Breast epithelium (tissue), 4 donors: ENCODE measurements at regions not wholly inside any gene's neighbourhood (a gene's known extent, or its start where the extent isn't known, plus 50 kb on each side); places are given as distances from the start of the nearest gene placed in this dataset.

Experiments used
- DNase-seq, 2 donors: peaks; one replicate each; pipeline ENCODE4 v3.0.0-alpha.2; 2019; ENCODE audit warnings: low spot score in 2 of 2
- H3K27ac ChIP-seq, 2 donors: fragments of 200-600 bp; sonication (generic) in 1 of 2; one replicate each; pipeline ENCODE4 v1.5.1; 2016 to 2019; ENCODE audit warnings: mild to moderate bottlenecking in 1 of 2
- H3K27me3 ChIP-seq, 2 donors: fragments of 200-600 bp; sonication (generic) in 1 of 2; one replicate each; pipeline versions ENCODE4 v1.5.1 to v1.6.0; 2017 to 2019; ENCODE audit warnings: control low read depth in 1 of 2, mild to moderate bottlenecking in 1 of 2
- H3K36me3 ChIP-seq: fragments of 200-600 bp; one replicate; pipeline ENCODE4 v1.5.1; 2019
- H3K4me1 ChIP-seq, 2 donors: fragments of 200-600 bp; sonication (generic); one replicate each; pipeline ENCODE4 v1.5.1; 2016 to 2019; ENCODE audit warnings: control low read depth in 1 of 2
- H3K4me3 ChIP-seq, 3 donors: fragments of 200-600 bp; sonication (generic); 1 replicate in 2 of 3; 2 replicates in 1 of 3; pipeline ENCODE4 v1.5.1; 2016 to 2019; ENCODE audit warnings: mild to moderate bottlenecking in 3 of 3, moderate library complexity in 2 of 3
- H3K9me3 ChIP-seq, 2 donors: fragments of 200-600 bp; sonication (generic) in 1 of 2; one replicate each; pipeline ENCODE4 v1.5.1; 2016 to 2019; ENCODE audit warnings: control low read depth in 1 of 2
- POLR2A ChIP-seq: fragments of 450-650 bp; IDR thresholded peaks from one replicate; pipeline ENCODE4 v1.6.1; 2016; ENCODE audit warnings: antibody characterized with exemption, mild to moderate bottlenecking, moderate library complexity
- POLR2AphosphoS5 ChIP-seq, 3 donors: sonication (generic); formaldehyde crosslinking; IDR thresholded peaks; one replicate each; pipeline ENCODE4 v1.6.1; 2017; ENCODE audit warnings: antibody characterized with exemption in 3 of 3
- intact Hi-C: fragments of 100-400 bp; cut with DNase I; formaldehyde crosslinking; loops from one replicate; pipeline ENCODE4 v1.15.1; 2023; ENCODE audit warnings: low total_unique reads
- TF ChIP-seq, protein P1 (sequence below), 3 donors: fragments of 450-650 bp; IDR thresholded peaks; one replicate each; pipeline ENCODE4 v1.5.1; 2016 to 2017; ENCODE audit warnings: antibody characterized with exemption in 3 of 3, mild to moderate bottlenecking in 3 of 3, moderate library complexity in 3 of 3

DNA sequence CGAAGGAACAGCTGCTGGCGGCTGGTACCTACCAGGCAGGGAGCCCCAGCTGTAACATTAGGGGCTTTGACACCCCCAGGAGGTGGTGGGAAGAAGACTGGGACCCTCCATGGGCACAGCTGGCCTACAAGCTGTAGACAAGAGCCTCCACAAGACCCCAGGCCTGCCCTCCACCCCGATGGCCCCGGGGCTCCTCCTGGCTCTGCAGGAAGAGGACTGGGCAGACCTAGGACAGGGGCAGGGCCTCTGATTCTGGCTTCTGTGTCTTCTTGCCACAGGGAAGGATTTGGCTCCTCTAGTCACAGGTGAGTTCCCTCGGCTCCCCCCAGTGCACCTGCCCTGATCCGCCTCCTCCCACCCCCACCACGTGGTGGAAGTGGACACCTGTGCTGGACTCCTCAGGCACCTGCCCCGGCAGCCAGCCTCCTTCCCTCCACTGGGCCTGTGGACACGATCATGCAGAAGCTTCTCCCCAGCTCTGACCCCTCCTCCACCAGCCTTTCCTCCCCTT lies 53.4 kb upstream of the ODC1 start:
- Histone ChIP-seq H3K4me1 (no peaks in the 10 kb centered on the region), H3K9me3 (no peaks in the 10 kb centered on the region), H3K36me3 (no peaks in the 10 kb centered on the region), H3K27me3 (peaks cover 0 to 5% of the 10 kb centered on the region in 2 donors), H3K27ac (no peak overlapping the region), H3K4me3 (no peak overlapping the region)
- no peak for TF ChIP-seq POLR2A
- TF ChIP-seq, protein P1, sequence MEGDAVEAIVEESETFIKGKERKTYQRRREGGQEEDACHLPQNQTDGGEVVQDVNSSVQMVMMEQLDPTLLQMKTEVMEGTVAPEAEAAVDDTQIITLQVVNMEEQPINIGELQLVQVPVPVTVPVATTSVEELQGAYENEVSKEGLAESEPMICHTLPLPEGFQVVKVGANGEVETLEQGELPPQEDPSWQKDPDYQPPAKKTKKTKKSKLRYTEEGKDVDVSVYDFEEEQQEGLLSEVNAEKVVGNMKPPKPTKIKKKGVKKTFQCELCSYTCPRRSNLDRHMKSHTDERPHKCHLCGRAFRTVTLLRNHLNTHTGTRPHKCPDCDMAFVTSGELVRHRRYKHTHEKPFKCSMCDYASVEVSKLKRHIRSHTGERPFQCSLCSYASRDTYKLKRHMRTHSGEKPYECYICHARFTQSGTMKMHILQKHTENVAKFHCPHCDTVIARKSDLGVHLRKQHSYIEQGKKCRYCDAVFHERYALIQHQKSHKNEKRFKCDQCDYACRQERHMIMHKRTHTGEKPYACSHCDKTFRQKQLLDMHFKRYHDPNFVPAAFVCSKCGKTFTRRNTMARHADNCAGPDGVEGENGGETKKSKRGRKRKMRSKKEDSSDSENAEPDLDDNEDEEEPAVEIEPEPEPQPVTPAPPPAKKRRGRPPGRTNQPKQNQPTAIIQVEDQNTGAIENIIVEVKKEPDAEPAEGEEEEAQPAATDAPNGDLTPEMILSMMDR (IDR thresholded peaks at IDR 0.05): no peak
- TF ChIP-seq POLR2AphosphoS5 (IDR thresholded peaks at IDR 0.05): no peak
- peak; percentile 11 to 38 for DNase-seq
- intact Hi-C loops: no loop called here

DNA sequence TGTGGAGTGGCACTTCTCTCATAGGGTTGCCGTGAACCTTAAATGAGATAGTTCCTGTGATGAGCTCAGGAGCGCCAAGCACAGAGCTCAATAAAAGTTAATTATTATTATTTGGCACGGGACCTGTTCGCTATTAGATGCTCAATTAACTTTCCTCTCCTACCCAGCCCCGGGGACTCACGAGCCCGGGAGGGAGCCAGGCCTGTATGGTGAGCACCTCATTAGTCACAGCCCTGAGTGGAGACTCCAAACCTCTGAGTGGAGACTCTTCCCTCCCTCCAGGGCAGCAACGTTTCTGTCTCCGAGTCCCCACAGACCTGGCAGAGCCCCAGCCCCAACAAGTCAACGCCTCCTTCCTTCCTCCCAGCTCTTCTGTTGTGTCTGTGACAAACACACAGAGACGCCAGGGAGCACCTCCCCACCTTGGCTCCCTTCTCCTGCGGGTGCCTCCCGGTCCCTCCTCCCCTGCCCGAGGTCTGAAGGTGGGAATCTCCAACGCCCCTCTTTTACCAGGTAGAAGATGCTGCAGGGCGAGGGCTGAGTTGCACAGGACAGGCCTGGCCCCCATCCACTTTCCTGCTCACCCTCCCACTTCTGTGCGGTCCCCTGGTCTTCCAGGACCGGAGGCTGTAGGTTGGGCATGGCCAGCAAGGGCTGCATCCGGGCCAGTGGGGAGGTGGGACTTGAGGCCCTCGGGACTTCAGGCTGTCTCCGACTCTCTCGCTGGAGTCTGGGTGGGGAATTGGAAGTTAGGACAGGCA lies 52.7 kb upstream of the ODC1 start:
- Histone ChIP-seq H3K4me3 (no peak overlapping the region), H3K36me3 (no peaks in the 10 kb centered on the region), H3K4me1 (no peaks in the 10 kb centered on the region), H3K9me3 (no peaks in the 10 kb centered on the region), H3K27ac (no peak overlapping the region), H3K27me3 (peaks cover 0 to 7% of the 10 kb centered on the region in 2 donors)
- peak; percentile 13 to 49 for DNase-seq
- TF ChIP-seq POLR2A (no peak), POLR2AphosphoS5 (IDR thresholded peaks at IDR 0.05) (no peak)
- TF ChIP-seq, protein P1 (IDR thresholded peaks at IDR 0.05): no peak
- intact Hi-C loops: no loop called here

DNA sequence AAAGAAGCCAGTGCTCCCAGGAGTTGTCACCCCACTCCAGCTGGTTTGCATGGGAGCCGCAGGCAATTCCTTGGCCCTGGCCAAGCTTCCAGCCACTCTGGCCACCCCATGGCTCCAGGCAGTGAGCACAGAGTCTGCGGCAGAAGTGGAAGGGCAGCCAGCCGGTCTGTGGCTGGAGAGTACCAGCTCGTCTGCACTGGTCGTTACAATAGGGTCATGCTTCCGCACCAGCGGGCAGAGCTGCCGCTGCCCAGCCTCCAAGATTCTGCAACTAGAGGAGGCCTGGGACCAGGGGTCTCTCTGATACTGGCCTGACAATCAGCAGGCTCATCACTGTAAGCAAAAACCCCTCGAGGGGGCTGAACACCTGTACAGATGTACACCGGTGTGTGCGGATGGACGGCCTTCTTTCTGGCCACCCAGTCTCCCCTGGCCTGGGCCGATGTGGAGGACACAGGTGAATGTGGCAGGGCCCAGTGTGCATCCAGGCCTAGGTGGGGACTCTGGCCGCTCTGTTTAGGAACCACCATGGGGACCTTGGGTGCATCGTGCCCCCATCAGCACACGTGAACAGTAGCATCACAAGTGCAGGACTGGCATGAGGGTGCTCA lies 51.9 kb upstream of the ODC1 start:
- Histone ChIP-seq H3K27ac (no peak overlapping the region), H3K4me1 (no peaks in the 10 kb centered on the region), H3K9me3 (no peaks in the 10 kb centered on the region), H3K27me3 (peaks cover 0 to 15% of the 10 kb centered on the region in 2 donors), H3K4me3 (no peak overlapping the region), H3K36me3 (no peaks in the 10 kb centered on the region)
- TF ChIP-seq, protein P1 (IDR thresholded peaks at IDR 0.05): no peak
- TF ChIP-seq POLR2A (no peak), POLR2AphosphoS5 (IDR thresholded peaks at IDR 0.05) (no peak)
- DNase-seq: peak; percentile 12 to 41
- intact Hi-C loops: no loop called here

DNA sequence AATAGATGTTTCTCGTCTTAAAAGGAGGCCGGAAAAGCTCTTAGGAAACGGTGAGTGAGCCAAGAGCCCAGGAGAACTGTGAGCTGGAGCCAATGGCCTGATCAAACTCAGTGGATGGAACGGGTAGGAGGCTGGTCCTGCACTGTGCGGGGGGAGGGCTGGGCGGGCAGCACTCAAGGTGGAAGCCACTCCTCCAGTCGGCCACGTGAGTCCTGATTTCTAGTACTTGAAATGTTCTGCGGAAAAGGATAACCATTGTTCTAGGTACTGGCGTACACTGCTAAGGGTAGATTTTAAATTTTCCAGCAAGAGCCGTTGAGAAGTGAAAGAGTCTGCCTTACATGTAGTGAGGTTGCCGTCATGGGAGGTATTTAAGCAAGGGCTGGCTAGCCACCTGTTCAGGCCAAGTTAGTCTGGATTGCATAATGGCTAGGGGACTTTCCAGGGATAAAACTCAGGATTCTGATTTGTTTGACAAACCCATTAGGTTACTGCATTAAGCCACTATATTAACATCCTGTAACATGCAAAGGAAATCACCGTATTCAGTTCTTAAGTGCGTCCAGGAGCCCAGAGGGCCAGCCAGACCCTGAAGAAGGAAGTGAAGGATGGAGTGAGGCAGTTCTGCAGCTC lies 51.3 kb upstream of the ODC1 start:
- H3K27me3 ChIP-seq: peaks cover 0 to 15% of the 10 kb centered on the region in 2 donors
- no peaks in the 10 kb centered on the region for H3K4me1 ChIP-seq
- intact Hi-C loops: no loop called here
- DNase-seq: peak in 1 of 2 donors; percentile 6
- H3K27ac ChIP-seq: no peak overlapping the region
- no peaks in the 10 kb centered on the region for H3K36me3 ChIP-seq
- TF ChIP-seq POLR2A (no peak), POLR2AphosphoS5 (IDR thresholded peaks at IDR 0.05) (no peak)
- TF ChIP-seq, protein P1 (IDR thresholded peaks at IDR 0.05): no peak
- H3K4me3 ChIP-seq: no peak overlapping the region
- H3K9me3 ChIP-seq: no peaks in the 10 kb centered on the region
